ENCODE measurements at regions not wholly inside any gene's neighbourhood (a gene's known extent, or its start where the extent isn't known, plus 50 kb on each side); places are given as distances from the start of the nearest gene placed in this dataset.
"Not testable (repeated sequence)": the region's sequence is repeated elsewhere in the genome, so short reads cannot be mapped to it uniquely, and the experiment has no call there.

DNA sequence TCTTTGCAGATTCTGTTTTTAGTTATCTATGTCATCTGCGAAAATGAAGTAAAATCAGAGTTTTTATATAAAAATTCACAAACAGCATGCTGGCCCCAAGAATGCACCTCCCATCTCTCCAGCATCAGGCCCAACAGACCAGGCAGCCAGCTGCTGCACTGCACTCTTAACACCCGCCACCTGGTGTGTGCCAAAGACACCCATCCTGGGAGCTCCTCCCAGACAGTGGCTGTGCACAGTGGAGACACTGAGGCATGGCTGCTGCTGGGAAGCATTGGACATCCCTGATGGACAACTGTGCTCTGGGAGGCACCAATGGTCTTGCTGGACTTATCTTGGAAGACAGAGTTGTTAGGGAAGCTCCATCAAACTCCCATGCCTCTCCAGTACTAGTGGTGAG is 817.2 kb downstream of the TMEM121 start:
- H3K27ac Mint-ChIP-seq, result no peak overlapping the region
- ATAC-seq (ENCODE audit: low read depth) (no peak), DNase-seq (no peak)
- TF ChIP-seq, protein P1, sequence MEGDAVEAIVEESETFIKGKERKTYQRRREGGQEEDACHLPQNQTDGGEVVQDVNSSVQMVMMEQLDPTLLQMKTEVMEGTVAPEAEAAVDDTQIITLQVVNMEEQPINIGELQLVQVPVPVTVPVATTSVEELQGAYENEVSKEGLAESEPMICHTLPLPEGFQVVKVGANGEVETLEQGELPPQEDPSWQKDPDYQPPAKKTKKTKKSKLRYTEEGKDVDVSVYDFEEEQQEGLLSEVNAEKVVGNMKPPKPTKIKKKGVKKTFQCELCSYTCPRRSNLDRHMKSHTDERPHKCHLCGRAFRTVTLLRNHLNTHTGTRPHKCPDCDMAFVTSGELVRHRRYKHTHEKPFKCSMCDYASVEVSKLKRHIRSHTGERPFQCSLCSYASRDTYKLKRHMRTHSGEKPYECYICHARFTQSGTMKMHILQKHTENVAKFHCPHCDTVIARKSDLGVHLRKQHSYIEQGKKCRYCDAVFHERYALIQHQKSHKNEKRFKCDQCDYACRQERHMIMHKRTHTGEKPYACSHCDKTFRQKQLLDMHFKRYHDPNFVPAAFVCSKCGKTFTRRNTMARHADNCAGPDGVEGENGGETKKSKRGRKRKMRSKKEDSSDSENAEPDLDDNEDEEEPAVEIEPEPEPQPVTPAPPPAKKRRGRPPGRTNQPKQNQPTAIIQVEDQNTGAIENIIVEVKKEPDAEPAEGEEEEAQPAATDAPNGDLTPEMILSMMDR (IDR thresholded peaks at IDR 0.05), result no peak
- H3K9me3 Mint-ChIP-seq, result no peaks in the 10 kb centered on the region
- peaks cover 2% of the 10 kb centered on the region for H3K27me3 Mint-ChIP-seq
- H3K4me1 Mint-ChIP-seq, result peaks cover 12% of the 10 kb centered on the region
- no peaks in the 10 kb centered on the region for H3K36me3 Mint-ChIP-seq (ENCODE audit: low read depth)
- intact Hi-C loops (cut with micrococcal nuclease), result no loop called here
- ChIA-PET CTCF (no interaction called here), POLR2A (no interaction called here)
- no peak overlapping the region for H3K4me3 Mint-ChIP-seq

DNA sequence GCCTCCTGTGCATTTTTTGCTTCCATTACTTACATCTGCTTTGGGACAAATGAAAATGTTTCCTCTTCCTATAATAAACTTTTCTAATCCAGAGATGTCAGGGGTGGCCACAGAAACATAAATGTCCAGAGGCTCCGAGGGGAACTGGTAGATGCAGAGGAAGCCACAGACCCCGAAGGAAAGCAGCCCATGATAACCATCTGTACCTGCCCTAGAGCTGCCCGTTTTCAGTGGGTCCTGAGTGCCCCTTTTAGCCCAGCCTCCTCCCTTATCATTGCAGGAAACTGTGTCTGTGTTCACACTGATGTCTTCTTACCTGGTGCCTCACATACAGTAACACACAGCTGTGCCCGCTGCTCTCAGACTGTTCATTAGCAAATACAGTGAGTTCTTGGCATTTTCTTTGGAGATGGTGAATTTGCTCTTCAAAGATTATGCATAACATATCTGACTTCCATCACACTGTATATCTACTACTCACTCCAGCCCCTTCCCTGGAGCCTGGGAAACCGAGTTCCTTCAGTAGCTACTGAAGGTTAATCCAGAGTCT is 817.8 kb downstream of the TMEM121 start:
- peaks cover 17% of the 10 kb centered on the region for H3K4me1 Mint-ChIP-seq
- H3K36me3 Mint-ChIP-seq (ENCODE audit: low read depth); H3K9me3 Mint-ChIP-seq; H3K27ac Mint-ChIP-seq; DNase-seq; POLR2A ChIA-PET; intact Hi-C loops (cut with micrococcal nuclease); H3K4me3 Mint-ChIP-seq; ATAC-seq (ENCODE audit: low read depth); CTCF ChIA-PET; H3K27me3 Mint-ChIP-seq: not testable (repeated sequence)

DNA sequence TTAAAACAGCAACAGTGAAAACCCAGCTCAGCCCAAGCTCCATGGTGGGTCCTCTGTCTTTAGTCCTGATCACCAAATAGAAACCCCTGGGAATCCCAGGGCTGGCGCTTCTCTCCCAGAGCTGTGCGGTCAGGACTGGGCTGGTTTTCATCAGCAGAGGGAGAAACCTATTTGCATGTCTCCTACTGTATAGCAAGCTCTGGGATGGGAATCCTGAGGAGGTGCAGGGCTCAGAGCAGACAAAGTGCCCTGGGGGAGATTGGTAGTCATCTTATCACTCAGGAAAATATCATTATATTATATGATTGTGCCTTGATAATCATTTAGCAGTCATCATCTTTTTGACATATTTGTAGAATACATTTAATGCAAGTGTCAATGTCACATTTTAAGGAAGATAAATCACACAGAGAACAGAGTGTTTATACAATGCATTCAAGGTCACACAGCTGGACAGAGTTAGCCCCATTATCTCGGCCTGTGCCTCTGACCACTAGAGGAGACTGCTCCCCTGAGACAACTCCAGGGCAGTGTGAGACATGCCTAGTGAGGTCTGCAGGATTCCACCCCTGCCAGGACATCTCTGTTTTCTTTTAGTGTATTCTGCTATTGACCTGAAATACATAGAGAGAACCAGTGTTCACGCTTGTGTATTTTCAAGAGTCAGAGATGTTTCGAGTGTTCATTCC is 818.6 kb downstream of the TMEM121 start:
- POLR2A ChIA-PET; intact Hi-C loops (cut with micrococcal nuclease); H3K4me3 Mint-ChIP-seq; H3K9me3 Mint-ChIP-seq; CTCF ChIA-PET; ATAC-seq (ENCODE audit: low read depth); H3K36me3 Mint-ChIP-seq (ENCODE audit: low read depth); H3K27me3 Mint-ChIP-seq; DNase-seq; H3K27ac Mint-ChIP-seq: not testable (repeated sequence)
- H3K4me1 Mint-ChIP-seq, result peaks cover 25% of the 10 kb centered on the region

DNA sequence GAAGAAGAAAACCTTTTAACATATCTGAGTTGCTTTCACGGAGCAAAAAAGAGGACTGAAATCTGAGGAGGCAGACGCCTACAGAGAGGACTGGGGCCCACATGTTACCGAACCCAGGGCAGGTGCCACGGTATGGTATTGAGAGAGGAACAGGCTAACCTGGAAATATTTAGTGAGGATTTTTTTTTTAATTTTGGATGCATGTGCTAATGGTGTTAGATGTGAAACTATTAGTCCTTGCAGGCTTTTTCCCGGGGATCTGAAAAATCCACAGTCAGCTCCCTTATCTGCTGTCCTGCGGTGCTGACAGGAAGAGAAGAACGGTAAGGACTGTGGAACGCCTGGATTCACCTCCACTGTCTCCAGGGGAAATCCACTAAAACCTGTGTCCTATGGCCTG is 819.7 kb downstream of the TMEM121 start:
- TF ChIP-seq, protein P1 (IDR thresholded peaks at IDR 0.05), result no peak
- Mint-ChIP-seq H3K36me3 (ENCODE audit: low read depth) (no peaks in the 10 kb centered on the region), H3K9me3 (no peaks in the 10 kb centered on the region), H3K27ac (no peak overlapping the region), H3K4me3 (no peak overlapping the region), H3K27me3 (no peaks in the 10 kb centered on the region), H3K4me1 (peaks cover 34% of the 10 kb centered on the region)
- no peak for ATAC-seq (ENCODE audit: low read depth)
- intact Hi-C loops (cut with micrococcal nuclease), result no loop called here
- DNase-seq, result no peak
- ChIA-PET CTCF (interaction anchor here (1.0 kb wide), 1 partner anchor 89 kb away, joined by 3 read pairs; no protein-coding TSS in a partner anchor), POLR2A (interaction anchor here (0.6 kb wide), 1 partner anchor 794 kb away, joined by 4 read pairs; no protein-coding TSS in a partner anchor)

DNA sequence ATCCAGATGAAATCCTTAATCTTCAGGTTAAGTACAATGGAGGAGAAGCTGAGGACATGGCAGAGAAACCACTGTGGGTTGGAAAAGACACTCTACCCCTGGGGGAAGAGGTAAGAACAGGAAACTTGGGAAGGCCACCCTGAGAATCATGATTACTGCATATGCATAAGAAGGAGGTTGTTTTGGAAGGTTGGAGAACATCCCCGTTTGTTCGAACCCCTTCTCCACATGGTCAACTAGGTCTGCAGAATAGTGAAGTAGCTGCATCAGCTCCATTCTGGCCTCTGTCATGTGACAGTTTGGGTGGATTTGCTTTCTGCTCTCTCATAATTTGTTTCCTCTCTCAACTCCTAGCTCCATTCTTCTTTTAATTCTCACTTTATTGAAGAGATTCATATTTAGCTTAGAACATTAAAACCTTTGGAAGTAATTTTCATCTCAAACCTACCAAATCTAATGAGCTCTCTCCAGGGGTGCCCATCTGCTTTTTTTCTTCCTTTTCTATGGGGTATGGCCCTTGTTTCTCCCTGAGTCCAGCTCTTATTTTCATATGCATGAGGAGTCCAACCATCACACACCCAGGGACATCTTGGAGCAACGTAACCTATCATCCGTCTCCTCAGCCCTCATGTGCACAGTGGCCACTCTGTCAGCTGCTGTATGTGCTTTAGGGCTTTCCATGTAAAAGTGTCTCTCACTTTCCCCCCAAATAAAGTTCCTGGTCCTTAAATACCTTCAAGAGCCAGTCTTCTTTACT is 820.3 kb downstream of the TMEM121 start:
- TF ChIP-seq, protein P1 (IDR thresholded peaks at IDR 0.05), result no peak
- no peak for DNase-seq
- Mint-ChIP-seq H3K36me3 (ENCODE audit: low read depth) (no peaks in the 10 kb centered on the region), H3K4me3 (no peak overlapping the region), H3K27me3 (no peaks in the 10 kb centered on the region), H3K9me3 (no peaks in the 10 kb centered on the region), H3K4me1 (peaks cover 35% of the 10 kb centered on the region), H3K27ac (no peak overlapping the region)
- ChIA-PET POLR2A (no interaction called here), CTCF (interaction anchor here (1.0 to 1.4 kb wide), 2 partner anchors 26 to 89 kb away, joined by 3 to 4 read pairs; no protein-coding TSS in a partner anchor)
- intact Hi-C loops (cut with micrococcal nuclease), result no loop called here
- no peak for ATAC-seq (ENCODE audit: low read depth)

DNA sequence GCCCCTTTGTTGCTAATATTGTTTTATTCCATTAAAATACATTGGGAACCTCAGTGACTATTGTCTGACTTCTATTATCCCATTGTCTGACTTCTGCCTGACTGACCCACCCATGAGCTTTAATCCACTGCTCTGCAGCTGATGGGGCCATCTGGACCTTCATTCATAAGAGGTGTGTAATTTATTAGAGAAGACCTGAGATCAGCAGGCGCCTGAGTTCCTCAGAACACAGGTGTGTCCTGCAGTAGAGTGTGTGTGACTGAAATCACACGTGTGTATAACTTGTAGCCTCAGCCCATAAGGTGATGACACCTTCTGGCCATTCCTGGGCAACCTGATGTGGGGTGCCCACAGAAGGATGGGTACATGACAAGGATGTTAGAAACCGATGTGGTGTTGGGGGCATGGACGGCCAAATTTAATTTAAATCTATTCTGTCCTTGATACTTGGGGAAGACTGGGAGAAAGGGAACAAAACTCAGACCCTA is 821.0 kb downstream of the TMEM121 start:
- POLR2A ChIA-PET, result interaction anchor here (0.6 kb wide), 1 partner anchor 20 kb away, joined by 3 read pairs; no protein-coding TSS in a partner anchor
- ATAC-seq (ENCODE audit: low read depth), result no peak

More for the DNA sequence above, 821.0 kb downstream of the TMEM121 start:
- CTCF ChIA-PET, result interaction anchor here (1.0 to 1.4 kb wide), 2 partner anchors 26 to 90 kb away, joined by 3 to 4 read pairs; no protein-coding TSS in a partner anchor
- intact Hi-C loops (cut with micrococcal nuclease), result no loop called here
- Mint-ChIP-seq H3K27me3 (no peaks in the 10 kb centered on the region), H3K4me3 (no peak overlapping the region), H3K27ac (no peak overlapping the region), H3K9me3 (no peaks in the 10 kb centered on the region), H3K36me3 (ENCODE audit: low read depth) (no peaks in the 10 kb centered on the region), H3K4me1 (peaks cover 35% of the 10 kb centered on the region)
- no peak for DNase-seq
- TF ChIP-seq, protein P1 (IDR thresholded peaks at IDR 0.05), result no peak
